NCI-H2107 (cell line): ENCODE measurements at regions not wholly inside any gene's neighbourhood (a gene's known extent, or its start where the extent isn't known, plus 50 kb on each side); places are given as distances from the start of the nearest gene placed in this dataset.
"Not testable (repeated sequence)": the region's sequence is repeated elsewhere in the genome, so short reads cannot be mapped to it uniquely, and the experiment has no call there.

ENCODE experiments used
- DNase-seq: peaks from one replicate; lab custom pipeline; 2025; lab: John Stamatoyannopoulos, UW

- no peak for DNase-seq
These were observed 160.2 kb upstream of the SVIL start for GRCh38 chr10:29794776-29795611.

DNA sequence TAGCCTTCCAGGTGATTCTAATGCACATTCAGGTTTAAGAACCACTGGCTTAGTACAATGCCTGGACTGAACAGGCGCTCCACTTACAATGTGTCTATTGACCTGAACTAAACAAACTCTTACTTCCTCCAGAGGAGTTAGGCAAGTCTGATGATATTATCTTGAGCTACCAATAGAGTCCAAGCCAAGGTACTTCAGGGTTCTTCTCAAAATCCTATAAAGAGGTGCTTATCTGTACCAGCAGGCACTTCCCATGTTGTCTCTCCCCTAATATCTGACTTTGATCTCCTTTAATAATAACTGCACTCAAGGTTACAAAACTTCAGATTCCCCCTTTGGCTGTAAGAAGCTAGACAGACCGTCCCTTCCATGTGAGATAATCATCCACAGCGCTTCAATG lies 157.0 kb upstream of the SVIL start:
- DNase-seq, result no peak

GRCh38 chr10:29790207-29790606 lies 155.4 kb upstream of the SVIL start:
- no peak for DNase-seq

DNA sequence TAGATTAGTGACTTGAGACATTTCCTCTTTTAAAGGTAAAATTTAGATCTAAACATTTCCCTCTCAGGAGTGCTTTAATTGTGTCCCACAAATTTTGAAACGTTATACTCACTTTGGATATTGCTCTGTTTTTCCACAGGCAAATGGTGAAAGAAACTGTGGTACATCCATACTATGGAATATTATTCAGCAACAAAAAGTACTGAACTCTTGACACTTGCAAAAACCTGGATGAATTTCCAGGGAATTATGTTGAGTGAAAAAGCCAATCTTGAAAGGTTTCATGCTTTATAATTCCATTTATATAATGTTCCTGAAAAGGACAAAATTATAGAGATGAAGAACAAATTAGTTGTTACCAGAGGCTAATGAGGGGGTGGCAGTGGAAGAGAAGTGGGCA lies 153.3 kb upstream of the SVIL start:
- DNase-seq, result no peak

GRCh38 chr10:29785701-29786100 lies 150.9 kb upstream of the SVIL start:
- no peak for DNase-seq

DNA sequence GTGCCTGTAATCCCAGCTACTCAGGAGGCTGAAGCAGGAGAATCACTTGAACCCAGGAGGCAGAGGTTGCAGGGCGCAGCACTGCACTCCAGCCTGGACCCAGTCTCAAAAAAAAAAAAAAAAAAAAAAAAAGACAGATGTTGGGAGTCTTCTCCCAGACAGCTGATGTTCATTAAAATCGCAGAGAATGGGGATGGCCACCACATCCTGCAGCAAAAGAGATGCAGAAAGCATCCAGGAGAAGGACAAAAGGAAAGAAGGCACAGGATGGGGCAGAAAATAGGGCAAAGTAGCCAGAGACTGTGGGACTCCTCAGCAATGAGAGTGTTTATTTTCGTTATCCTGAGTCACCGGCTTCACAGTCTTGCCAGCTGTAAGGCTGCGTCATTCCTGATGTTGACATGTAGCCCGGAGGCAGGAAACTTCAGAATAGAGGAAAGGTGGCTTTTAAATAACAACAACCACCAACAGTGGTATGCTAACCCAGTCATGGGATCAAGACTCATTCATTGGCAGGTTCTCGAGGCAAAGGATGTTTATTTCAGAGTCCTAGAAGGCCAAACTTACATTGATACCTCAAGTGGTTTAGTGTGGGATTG lies 149.5 kb upstream of the SVIL start:
- DNase-seq, result no peak

GRCh38 chr10:29783201-29783947 lies 148.6 kb upstream of the SVIL start:
- DNase-seq, result no peak

DNA sequence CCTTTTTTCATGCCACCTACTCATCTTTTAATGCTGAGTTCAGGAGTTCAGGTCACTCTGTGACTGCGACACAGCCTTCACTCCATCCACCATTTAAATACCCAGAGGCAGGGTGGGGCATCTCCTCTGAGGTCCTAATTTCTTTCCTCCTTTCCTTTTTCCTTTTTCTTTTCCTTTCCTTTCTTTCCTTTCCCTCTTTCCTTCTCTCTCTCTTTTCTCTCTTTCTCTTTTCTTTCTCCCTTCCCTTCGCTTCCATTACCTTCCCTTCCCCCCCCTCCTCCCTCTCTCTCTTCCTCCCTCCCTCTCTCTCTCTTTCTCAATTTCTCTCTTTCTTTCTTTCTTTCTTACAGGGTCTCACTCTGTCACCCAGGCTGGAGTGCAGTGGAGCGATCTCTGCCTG lies 145.9 kb upstream of the SVIL start:
- no peak for DNase-seq

GRCh38 chr10:29780096-29780495 lies 145.3 kb upstream of the SVIL start:
- DNase-seq, result no peak

GRCh38 chr10:29776246-29776645 lies 141.5 kb upstream of the SVIL start:
- no peak for DNase-seq

DNA sequence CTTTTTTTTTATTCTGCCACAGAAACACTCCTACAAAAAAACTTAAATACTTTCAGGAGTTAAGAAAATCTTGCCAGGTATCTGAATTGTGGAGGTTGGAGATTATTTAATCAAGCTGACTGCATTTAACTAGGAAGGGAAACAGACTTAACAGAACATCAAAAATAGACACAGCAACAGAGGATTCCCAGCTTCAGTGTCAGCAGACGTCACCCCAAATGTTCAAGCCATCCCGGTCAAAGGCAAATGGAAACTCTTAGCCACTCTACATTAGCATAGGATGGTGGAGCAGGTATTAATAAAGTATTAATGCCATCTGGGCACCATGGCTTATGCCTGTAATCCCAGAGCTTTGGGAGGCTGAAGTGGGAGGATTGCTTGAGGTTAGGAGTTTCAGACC lies 139.7 kb upstream of the SVIL start:
- DNase-seq, result no peak

DNA sequence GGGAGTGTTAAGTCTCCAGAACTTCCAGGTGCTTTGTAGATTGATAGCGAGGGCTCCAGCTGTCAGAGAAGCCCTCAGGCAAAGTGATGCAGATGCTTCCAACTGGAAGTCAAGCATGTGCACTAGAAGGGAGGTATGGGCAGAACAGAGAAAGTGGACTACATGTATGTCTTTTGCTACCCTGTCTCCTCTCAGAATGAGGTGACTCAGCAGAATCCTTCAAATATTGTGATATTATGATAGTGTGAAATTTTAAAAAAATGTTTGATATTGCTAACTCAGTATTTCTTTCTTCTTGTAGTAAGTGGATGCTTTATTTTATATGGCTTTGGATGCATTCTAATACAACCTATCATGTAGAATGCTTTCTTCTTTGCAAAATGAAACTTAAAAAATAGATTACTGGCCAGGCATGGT lies 138.9 kb upstream of the SVIL start:
- no peak for DNase-seq

- DNase-seq, result no peak
These were observed 137.6 kb upstream of the SVIL start for GRCh38 chr10:29772403-29772802.

- DNase-seq, result no peak
These were observed 136.6 kb upstream of the SVIL start for GRCh38 chr10:29771376-29771775.

DNA sequence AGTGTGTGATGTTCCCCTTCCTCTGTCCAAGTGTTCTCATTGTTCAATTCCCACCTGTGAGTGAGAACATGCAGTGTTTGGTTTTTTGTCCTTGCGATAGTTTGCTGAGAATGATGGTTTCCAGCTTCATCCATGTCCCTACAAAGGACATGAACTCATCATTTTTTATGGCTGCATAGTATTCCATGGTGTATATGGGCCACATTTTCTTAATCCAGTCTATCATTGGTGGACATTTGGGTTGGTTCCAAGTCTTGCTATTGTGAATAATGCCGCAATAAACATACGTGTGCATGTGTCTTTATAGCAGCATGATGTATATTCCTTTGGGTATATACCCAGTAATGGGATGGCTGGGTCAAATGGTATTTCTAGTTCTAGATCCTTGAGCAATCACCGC lies 134.5 kb upstream of the SVIL start:
- not testable (repeated sequence) for DNase-seq

DNA sequence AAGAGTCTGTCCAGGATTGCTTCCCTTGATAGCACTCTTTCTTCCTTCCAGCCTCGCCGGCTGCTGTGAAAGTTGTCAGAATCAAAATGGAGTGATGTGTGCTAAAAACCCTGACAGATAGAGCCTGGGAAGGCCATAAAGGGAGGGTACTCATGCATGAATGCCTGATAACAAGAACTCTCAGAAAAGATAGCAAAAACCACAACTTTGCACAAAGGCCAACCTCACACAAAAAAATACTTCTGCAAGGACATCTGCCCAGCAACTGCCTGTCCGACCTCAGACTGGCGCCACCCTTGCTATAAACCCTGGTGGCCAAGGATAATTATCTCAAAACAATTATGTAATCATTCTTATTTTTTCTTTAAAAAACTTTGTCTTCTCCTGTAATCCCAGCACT lies 133.2 kb upstream of the SVIL start:
- no peak for DNase-seq

GRCh38 chr10:29766753-29767152 lies 132.0 kb upstream of the SVIL start:
- no peak for DNase-seq

GRCh38 chr10:29765330-29765729 lies 130.6 kb upstream of the SVIL start:
- no peak for DNase-seq

GRCh38 chr10:29763396-29763795 lies 128.6 kb upstream of the SVIL start:
- no peak for DNase-seq

- DNase-seq, result no peak
These were observed 127.1 kb upstream of the SVIL start for GRCh38 chr10:29761916-29762315.

GRCh38 chr10:29760138-29760900 lies 125.5 kb upstream of the SVIL start:
- no peak for DNase-seq

- DNase-seq, result no peak
These were observed 123.0 kb upstream of the SVIL start for GRCh38 chr10:29757551-29758297.
